IPS DF 6.9 (cell line): ENCODE measurements at regions not wholly inside any gene's neighbourhood (a gene's known extent, or its start where the extent isn't known, plus 50 kb on each side); places are given as distances from the start of the nearest gene placed in this dataset.

Experiments
- DNase-seq: peaks from one replicate; pipeline ENCODE4 v3.0.0-alpha.2; 2013; ENCODE audit warnings: low read depth, low spot score
- H3K27ac ChIP-seq: one replicate; pipeline ENCODE4 v1.5.1; 2013; ENCODE audit warnings: low read length, control low read depth
- H3K27me3 ChIP-seq: 2 replicates; pipeline ENCODE4 v1.6.1; 2013; ENCODE audit warnings: mild to moderate bottlenecking, low read length; ENCODE audit not compliant: control insufficient read depth, insufficient read depth
- H3K36me3 ChIP-seq: 2 replicates; pipeline ENCODE4 v1.6.1; 2013; ENCODE audit warnings: low read length; ENCODE audit not compliant: control insufficient read depth, insufficient read depth
- H3K4me1 ChIP-seq: 2 replicates; pipeline ENCODE4 v1.6.1; 2013; ENCODE audit warnings: low read length; ENCODE audit not compliant: control insufficient read depth, insufficient read depth
- H3K4me3 ChIP-seq: 2 replicates; pipeline ENCODE4 v1.5.1; 2013; ENCODE audit warnings: mild to moderate bottlenecking, low read length
- H3K9me3 ChIP-seq: 2 replicates; pipeline ENCODE4 v1.6.1; 2013; ENCODE audit warnings: low read length, inconsistent platforms; ENCODE audit not compliant: control insufficient read depth, insufficient read depth
- WGBS: extraction: QIAGEN DNeasy Blood & Tissue Kit; methylation state at CpG from one replicate; pipeline ENCODE4 v1.1.7; 2013; ENCODE audit warnings: mixed read lengths, missing lambda C conversion rate; ENCODE audit not compliant: insufficient read length, insufficient coverage; 5-methylcytosine and 5-hydroxymethylcytosine counted together

DNA sequence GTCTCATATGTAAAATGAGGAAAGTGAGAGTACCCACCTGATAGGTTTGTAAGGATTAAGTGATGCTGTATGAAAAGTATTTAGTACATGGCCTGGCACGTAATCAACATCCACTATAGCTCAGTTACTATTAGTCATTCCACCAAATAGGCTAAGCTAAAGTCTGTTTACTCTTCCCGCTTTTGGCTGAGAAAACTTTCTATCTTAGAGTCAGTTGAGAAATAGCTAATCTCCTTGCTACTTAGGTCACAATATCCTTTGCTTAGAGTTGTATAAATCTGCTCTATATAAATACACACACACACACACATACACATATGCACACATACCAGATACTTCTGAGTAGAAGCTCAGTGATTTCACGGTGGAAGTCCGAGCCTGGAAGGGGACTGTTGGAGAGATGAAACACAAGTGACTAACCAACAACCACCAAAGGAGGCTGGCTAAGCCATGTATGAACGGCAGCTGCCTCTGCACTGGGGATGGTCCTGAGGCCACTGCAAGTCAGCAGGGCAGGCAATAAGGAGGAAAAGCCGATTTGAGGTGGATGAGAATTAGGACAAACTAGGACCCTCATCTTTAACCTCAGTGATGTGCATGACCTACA is 104.6 kb upstream of the EPHA4 start:
- DNase-seq, result no peak
- no peaks in the 10 kb centered on the region for H3K36me3 ChIP-seq
- WGBS, result no CpG with 5 or more reads among the region's 6 CpGs
- no peak overlapping the region for H3K4me3 ChIP-seq
- no peaks in the 10 kb centered on the region for H3K27me3 ChIP-seq
- H3K9me3 ChIP-seq, result no peaks in the 10 kb centered on the region
- H3K27ac ChIP-seq, result no peak overlapping the region
- H3K4me1 ChIP-seq, result peaks cover 4% of the 10 kb centered on the region; the same call in 1 of the 2 replicates

DNA sequence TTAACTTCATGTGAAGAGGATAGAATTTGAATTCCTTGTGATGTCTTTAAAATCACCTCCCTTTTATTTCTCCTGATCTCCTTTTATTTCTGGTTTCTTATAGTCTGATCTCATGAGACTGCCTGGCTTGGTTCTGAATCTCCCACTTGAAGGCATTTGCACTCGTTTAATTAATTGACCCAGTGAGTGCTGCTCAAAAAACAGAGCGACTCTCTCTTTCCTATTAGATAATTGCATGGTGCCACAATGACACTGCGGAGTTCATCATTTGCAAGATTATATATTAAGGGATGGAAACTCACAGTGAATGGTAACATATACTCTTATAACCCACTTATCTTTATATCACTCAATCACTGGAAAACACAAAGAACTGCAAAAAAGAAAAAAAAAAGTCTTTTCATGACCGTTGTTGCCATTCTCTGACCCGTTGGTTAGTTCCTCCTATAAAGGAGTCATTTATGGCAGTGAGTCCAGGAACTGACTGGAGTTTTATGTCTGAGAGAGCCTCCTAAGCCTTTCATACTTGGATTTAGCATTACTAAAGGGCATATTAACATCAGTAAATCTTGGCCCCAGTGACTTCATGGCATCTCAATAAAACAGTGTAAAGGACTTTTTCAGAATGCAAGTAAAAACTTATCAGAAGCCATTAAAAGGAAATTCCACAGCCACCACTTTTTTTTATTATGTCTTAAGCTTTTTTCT is 103.3 kb upstream of the EPHA4 start:
- no CpG with 5 or more reads among the region's 5 CpGs for WGBS

DNA sequence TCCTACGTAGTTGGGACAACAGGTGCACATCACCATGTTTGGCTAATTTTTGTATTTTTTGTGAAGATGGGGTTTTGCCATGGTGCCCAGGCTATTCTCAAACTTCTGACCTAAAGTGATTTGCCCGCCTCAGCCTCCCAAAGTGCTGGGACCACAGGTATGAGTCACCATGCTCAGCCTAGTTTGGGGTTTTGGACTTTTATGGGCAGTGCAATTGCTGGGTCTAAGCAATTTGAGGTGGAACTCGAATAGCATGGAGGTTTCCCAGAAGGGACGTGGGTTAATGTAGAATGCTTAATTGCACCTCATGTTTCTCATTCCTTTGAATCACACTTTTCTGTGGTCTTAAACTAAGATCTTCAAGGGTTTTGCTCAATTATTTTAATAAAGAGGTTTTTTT is 102.3 kb upstream of the EPHA4 start:
- Histone ChIP-seq H3K4me3 (no peak overlapping the region), H3K27ac (no peak overlapping the region), H3K9me3 (no peaks in the 10 kb centered on the region), H3K27me3 (no peaks in the 10 kb centered on the region), H3K36me3 (no peaks in the 10 kb centered on the region), H3K4me1 (peaks cover 4% of the 10 kb centered on the region; the same call in 1 of the 2 replicates)
- DNase-seq, result no peak
- WGBS, result no CpG with 5 or more reads among the region's 4 CpGs

More for the DNA sequence above, 103.3 kb upstream of the EPHA4 start:
- Histone ChIP-seq H3K4me3 (no peak overlapping the region), H3K9me3 (no peaks in the 10 kb centered on the region), H3K27ac (no peak overlapping the region), H3K27me3 (no peaks in the 10 kb centered on the region), H3K36me3 (no peaks in the 10 kb centered on the region), H3K4me1 (peaks cover 4% of the 10 kb centered on the region; the same call in 1 of the 2 replicates)
- DNase-seq, result no peak

DNA sequence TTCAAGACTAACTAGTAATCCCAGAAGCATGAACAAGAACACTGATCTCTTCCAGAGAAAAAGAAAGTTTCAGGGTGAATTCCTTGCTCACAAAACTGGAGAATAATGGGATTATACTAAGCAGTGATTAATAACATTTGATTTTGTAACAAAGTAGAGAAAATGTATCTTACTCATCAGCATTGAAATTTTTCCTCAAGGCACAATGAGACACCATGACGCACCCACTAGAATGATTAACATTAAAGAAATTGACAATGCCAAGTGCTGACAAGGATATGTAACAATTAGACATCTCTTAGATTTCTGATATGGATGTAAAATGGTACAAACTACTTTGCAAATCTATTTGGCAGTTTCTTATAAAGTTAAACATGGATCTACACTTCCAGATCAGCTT is 101.1 kb upstream of the EPHA4 start:
- no peaks in the 10 kb centered on the region for H3K27me3 ChIP-seq
- no peaks in the 10 kb centered on the region for H3K36me3 ChIP-seq
- H3K9me3 ChIP-seq, result no peaks in the 10 kb centered on the region
- peaks cover 4% of the 10 kb centered on the region; the same call in 1 of the 2 replicates for H3K4me1 ChIP-seq
- H3K4me3 ChIP-seq, result no peak overlapping the region
- no peak for DNase-seq
- WGBS, result no CpG with 5 or more reads among the region's 1 CpG
- no peak overlapping the region for H3K27ac ChIP-seq

DNA sequence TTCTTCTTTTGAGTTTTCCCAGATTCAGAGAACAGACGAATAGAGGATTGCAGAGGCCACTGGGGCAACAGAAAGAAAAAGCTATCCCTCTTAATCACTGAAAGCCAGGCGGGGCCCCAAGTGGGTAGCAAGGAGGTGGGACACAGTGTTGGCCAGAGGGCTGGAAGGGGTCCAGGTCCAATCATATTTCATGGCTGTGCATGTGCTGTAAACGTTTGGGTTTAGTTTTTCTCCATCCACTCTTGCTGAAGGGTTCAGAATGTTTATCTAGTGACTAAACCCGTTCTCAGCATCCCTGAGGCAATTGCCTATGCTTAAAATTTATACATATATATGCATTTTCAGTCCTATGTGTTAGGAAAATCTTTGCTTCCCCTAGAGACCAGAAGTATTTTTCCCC is 99.4 kb upstream of the EPHA4 start:
- Histone ChIP-seq H3K36me3 (no peaks in the 10 kb centered on the region), H3K4me3 (no peak overlapping the region), H3K27me3 (no peaks in the 10 kb centered on the region), H3K27ac (no peak overlapping the region), H3K4me1 (no peaks in the 10 kb centered on the region), H3K9me3 (no peaks in the 10 kb centered on the region)
- WGBS, result no CpG with 5 or more reads among the region's 4 CpGs
- no peak for DNase-seq

DNA sequence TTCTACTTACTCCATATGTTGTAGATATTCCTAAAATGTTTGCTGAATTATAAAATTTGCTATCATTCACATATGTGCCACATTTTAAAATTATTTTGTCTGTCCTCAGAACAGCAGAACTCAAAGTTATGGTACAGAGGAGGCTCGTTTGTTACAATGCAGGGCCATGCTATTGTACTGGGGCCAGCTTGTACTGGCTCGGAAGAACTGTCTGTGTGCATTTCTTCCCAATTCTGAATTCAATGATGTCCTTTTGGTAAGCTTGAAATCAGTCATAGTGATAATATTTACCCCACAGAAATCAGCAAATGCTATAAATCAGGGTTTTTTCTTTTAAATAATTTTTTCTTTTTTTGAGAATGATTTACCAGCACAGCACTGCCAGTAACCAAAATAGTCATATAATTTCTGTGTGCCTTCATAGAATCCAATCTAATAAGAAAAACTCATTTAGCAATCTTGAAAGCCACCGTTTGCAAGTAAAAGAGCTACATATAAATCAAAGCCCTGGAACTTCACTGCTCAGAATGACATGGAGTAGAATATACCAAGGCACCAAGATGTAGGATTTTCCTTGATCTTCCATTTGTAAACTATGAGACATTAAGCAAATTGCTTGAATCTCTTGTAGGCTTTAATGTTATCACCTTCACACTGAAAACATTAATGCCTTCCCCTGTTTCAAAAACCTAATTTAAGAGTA is 90.7 kb upstream of the EPHA4 start:
- Histone ChIP-seq H3K36me3 (no peaks in the 10 kb centered on the region), H3K9me3 (no peaks in the 10 kb centered on the region), H3K27me3 (no peaks in the 10 kb centered on the region), H3K4me1 (no peaks in the 10 kb centered on the region), H3K4me3 (no peak overlapping the region), H3K27ac (no peak overlapping the region)
- DNase-seq, result no peak
- WGBS, result no CpG with 5 or more reads among the region's 3 CpGs

DNA sequence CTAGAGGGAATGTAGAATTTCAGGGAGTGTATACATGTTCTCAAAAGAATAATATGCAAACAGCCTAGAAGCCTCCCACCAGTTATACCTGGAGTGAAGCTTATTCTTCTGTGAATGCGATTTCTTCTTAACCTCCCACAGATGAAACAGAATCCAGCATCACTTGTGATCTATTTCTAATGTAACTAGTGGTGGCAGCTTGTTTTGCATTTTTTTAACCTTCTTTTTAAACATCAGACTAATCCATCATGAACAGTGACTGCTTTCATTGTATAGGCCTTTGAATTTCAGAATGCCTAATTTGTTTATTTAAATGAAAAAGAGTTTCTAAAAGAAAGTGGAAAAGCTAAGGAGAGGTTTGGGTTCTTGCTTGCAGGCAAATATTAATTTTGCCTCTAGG is 85.7 kb upstream of the EPHA4 start:
- Histone ChIP-seq H3K9me3 (no peaks in the 10 kb centered on the region), H3K36me3 (no peaks in the 10 kb centered on the region), H3K27me3 (no peaks in the 10 kb centered on the region), H3K4me3 (no peak overlapping the region), H3K27ac (no peak overlapping the region), H3K4me1 (no peaks in the 10 kb centered on the region)
- no CpG with 5 or more reads among the region's 1 CpG for WGBS
- no peak for DNase-seq

DNA sequence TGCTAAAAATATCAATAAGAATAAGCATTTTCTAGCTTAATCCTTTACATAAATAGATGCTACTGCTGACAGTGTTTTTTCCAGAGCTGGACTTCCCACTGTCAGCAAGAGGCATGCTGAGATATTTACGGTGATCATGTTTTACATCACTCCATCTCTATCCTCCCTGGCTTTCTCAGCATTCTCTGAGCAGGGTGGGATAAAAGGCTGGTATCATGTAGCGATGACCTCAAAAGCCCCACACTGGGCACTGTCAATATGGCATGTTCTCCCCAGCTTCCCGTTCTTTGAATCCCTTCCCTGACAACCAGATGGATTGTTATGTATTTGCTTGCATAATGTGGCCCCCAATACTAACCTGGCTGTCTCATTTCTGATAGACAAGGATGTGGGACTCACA is 83.2 kb upstream of the EPHA4 start:
- Histone ChIP-seq H3K9me3 (no peaks in the 10 kb centered on the region), H3K36me3 (no peaks in the 10 kb centered on the region), H3K27ac (no peak overlapping the region), H3K4me3 (no peak overlapping the region), H3K4me1 (no peaks in the 10 kb centered on the region), H3K27me3 (no peaks in the 10 kb centered on the region)
- WGBS, result no CpG with 5 or more reads among the region's 3 CpGs
- no peak for DNase-seq

DNA sequence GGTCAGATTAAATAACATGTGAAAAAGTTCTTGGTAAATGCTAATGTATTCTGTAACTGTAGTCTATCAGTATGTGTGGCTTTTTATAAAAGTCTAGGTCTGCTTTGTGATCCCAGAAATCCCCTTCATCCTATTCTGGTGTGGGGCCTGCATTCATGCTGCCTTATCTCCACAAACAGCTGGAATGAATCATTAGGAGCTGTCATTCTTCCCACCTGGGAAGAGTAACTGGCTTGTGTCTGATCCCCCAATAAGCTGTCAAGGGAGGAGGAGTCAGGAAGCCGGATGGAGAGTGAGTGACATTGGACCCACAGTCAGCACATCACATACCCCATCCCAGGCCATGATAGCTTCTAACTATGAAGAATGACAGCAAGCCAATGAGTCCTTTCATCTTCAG is 81.1 kb upstream of the EPHA4 start:
- H3K27ac ChIP-seq, result no peak overlapping the region
- no peak for DNase-seq
- H3K4me1 ChIP-seq, result no peaks in the 10 kb centered on the region
- no peak overlapping the region for H3K4me3 ChIP-seq
- H3K36me3 ChIP-seq, result no peaks in the 10 kb centered on the region
- no CpG with 5 or more reads among the region's 1 CpG for WGBS
- no peaks in the 10 kb centered on the region for H3K27me3 ChIP-seq
- H3K9me3 ChIP-seq, result no peaks in the 10 kb centered on the region

DNA sequence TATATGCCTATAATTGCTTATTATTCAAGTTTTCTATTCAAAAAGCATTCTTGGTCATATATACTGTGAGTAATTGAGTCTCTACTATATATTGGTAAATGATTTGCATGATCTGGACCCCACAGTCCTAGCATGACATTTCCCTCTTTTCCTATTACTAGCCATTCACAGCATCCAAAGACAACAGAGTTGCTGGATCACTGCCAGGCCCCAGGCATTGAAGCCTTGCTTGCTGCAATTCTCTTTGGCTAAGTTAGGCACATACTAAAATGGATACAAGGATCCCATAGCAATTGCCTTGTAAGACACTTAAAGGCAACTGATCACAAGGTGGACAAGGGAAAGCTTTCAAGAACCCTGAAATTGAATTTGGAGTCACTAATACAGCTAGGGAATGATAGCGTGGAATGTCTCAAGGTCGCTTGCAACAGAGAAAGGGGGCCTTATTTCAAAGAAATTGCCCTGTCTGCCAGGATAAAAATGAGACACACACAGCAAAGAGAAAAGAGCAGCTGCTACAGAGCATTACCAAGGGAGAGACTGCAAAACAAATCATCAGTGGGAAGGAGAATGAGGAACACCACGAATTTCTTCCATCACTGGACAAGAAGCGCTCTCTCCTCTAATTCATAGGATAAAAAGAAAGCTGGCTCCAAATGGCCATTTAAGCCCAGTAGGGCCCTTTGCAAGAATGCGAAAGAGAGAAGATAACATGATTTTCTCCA is 77.1 kb upstream of the EPHA4 start:
- Histone ChIP-seq H3K27ac (no peak overlapping the region), H3K4me3 (no peak overlapping the region), H3K4me1 (no peaks in the 10 kb centered on the region), H3K9me3 (no peaks in the 10 kb centered on the region), H3K27me3 (no peaks in the 10 kb centered on the region), H3K36me3 (no peaks in the 10 kb centered on the region)
- no CpG with 5 or more reads among the region's 5 CpGs for WGBS
- DNase-seq, result no peak
